ENCODE measurements at regions not wholly inside any gene's neighbourhood (a gene's known extent, or its start where the extent isn't known, plus 50 kb on each side); places are given as distances from the start of the nearest gene placed in this dataset.

- no peak for DNase-seq (ENCODE audit: low read depth)
Observed at GRCh38 chr4:4637710-4638109, 95.9 kb upstream of the STX18 start.

DNA sequence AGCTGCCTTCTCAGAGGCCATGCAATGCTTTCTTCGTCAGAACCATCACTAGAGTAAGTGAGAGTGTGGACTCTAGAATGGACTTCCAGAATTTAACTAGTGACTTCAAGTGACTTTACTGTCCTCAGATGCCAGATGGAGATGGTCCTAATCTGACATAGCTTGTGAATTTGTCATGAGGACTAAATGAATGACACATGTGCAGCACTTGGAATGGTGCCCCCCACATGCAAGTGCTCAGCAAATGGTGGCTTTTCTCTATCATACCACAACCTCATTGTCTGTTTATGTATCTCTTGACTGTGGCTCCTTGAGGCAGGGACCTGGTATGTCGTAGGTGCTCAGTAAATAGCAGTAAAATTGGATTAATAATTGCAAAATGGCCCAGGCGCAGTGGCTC is 91.6 kb upstream of the STX18 start:
- DNase-seq (ENCODE audit: low read depth): no peak

GRCh38 chr4:4631150-4631549 is 89.3 kb upstream of the STX18 start:
- no peak for DNase-seq (ENCODE audit: low read depth)

- DNase-seq (ENCODE audit: low read depth): no peak
Observed at GRCh38 chr4:4627906-4628305, 86.1 kb upstream of the STX18 start.

DNA sequence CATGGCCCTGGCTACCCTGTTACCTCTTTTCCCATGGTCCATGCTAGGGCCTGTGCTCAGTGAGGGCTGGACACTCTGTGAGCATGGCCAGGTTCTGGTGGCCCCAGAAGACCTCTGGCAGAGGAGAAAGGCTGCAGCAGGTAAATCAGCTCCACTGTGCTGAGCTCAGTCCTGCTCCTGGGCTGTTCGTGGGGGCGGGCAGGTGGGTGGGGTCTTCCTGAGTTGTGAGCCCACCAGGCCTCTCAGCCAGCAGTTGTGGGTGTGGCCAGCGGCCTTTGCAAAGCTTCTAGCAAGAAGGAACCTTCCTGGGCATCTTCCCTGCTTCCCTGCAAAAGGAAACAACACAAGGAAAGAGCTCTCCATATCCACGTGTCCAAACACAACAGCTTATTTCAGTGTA is 85.3 kb upstream of the STX18 start:
- DNase-seq (ENCODE audit: low read depth): no peak

DNA sequence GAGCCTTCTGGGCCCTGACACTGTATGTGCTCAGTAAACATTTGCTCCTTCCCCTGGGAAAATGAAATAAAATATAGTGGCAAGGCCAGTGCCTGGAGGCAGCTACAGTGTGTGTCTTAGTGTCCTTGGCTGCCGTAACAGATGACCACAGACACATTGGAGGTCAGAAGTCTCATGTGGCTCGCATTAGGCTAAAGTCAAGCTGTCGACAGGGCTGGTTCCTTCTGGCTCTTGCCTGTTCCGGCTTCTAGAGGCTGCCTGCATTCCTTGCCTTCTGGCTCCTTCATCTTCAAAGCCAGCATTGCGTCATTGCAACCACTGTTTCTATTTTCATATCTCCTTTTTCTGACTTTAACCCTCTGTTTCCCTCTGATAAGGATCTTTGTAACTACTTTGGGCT is 83.6 kb upstream of the STX18 start:
- DNase-seq (ENCODE audit: low read depth): peak; percentile 23

DNA sequence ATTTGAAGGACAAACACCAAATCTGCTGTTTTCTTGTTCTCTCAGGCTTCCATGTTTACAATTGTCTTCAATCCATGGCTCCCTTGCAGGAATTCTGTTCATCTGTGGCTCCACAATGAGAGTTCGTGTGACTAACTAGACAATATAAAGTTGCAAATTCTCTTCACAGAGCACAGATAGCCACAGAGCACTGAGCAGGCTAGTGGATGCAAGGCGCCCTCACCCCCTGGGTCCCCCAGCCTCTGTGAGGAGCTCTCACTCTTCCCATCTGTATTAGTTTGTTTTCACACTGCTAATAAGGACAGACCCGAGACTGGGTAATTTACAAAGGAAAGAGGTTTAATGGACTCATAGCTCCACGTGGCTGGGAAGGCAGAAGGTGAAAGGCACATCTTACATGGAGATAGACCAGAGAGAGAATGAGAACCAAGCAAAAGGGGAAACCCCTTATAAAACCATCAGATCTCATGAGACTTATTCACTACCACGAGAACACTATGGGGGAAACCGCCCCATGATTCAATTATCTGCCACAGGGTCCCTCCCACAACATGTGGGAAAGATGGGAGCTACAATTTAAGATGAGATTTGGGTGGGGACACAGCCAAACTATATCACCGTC is 82.5 kb upstream of the STX18 start:
- DNase-seq (ENCODE audit: low read depth): no peak

DNA sequence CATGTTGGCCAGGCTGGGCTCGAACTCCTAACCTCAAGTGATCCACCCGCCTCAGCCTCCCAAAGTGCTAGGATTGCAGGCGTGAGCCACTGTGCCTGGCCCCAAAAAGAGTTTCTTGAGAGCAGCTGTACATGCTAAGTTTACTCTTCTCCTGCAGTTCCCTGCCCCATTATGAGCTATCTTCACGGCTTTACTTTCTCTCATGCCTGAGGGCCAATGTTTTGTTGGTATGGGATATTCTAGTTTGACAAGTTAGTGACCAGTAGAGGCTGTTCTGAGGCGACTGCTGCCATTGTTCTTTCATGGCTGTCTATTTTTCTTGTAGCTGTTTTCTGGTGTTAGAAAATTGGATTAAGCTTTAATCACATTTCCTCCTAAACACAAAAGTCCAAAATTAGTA is 78.0 kb upstream of the STX18 start:
- DNase-seq (ENCODE audit: low read depth): no peak

- no peak for DNase-seq (ENCODE audit: low read depth)
Observed at GRCh38 chr4:4618847-4619246, 77.0 kb upstream of the STX18 start.

DNA sequence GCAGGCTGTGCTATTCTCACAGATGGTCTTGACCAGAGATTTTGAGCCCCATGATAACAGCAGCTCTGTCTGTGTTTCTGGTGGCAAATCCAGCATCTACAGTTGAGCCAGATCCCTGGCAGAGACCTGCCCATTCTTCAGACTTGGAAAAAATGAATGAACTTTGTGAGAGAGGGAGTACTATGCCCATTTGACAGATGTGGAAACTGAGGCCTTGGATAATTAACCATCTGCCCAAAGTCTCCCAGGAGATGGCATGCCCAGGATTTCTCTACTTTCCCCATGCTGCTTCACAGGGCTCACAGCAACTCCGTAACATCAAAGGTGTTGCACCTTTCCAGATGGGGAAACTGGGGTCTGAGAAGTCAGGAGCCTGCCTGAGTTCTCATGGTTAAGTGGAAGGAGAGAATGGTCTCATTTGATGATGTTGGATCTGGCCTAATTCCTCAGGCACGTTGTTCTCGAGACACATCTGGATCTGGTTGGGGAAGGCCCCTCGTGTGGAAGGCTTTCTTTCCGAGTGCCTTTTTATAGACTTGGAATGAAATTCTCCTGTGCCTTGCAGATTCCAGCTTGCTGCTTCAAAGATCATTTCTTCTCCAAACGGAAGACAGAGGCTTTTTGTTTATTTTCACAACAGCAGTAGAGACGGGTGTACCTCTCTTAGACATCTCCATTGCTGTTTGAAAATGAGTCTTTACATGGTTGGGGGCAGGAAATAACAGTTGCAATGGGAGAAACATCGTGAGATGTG is 73.3 kb upstream of the STX18 start:
- no peak for DNase-seq (ENCODE audit: low read depth)

- DNase-seq (ENCODE audit: low read depth): no peak
Observed at GRCh38 chr4:4613641-4614286, 71.9 kb upstream of the STX18 start.

DNA sequence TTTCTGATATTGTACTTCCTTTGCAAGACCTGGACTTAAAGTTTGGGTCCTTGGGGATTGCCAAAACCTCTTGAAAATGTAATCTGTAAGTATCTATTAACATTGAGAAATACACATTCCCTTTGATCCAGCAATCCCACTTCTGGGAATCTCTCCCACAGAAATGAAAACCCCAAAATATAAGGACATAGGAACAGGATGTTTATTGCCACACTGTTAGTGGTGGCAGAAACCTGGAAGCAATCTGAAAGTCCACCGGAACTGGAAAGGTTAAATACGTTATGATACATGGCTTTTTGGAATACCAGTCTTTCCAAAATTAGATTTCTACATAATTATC is 71.2 kb upstream of the STX18 start:
- no peak for DNase-seq (ENCODE audit: low read depth)

DNA sequence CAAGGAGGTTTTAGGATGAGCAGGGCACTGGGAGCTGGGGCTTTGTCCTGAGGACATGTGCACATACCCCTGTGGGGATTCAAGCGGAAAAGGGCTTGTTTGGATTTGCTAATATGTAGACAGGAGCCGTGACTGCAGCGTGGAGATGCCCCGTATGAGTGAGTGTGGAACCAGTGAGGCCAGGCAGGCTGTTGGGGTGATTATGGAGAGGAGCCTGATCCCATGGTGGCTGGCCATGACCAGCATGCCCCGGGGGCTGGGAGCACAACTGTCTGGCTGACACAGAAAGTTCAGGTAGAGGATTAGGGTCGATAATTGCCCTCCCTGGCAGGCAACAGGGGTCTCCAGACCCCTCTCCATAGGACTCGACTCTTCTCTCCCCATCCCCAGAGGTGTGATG is 68.8 kb upstream of the STX18 start:
- DNase-seq (ENCODE audit: low read depth): no peak

GRCh38 chr4:4609622-4610334 is 67.9 kb upstream of the STX18 start:
- no peak for DNase-seq (ENCODE audit: low read depth)

- no peak for DNase-seq (ENCODE audit: low read depth)
Observed at GRCh38 chr4:4608214-4608537, 66.3 kb upstream of the STX18 start.

GRCh38 chr4:4607336-4608213 is 65.7 kb upstream of the STX18 start:
- DNase-seq (ENCODE audit: low read depth): no peak

GRCh38 chr4:4606321-4606720 is 64.5 kb upstream of the STX18 start:
- peak; percentile 56 for DNase-seq (ENCODE audit: low read depth)

DNA sequence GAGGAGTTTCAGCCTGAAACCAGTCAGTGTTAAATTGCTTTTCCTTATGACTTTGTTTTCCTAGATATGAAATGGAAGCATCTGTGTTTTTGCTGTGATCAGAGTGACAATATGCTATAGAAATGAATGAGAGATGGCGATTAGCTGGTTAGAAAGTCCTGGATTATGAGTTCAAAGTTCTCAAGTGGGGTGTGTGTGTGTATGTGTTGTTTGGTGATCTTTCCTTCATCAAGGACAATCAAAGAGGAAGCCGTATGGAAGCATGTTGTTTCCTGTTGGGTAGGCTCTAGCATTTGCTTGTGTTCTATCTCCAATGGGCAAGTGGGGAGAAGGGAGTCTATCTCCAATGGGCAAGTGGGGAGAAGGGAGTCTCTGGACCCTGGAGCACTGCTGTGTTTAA is 64.0 kb upstream of the STX18 start:
- no peak for DNase-seq (ENCODE audit: low read depth)

DNA sequence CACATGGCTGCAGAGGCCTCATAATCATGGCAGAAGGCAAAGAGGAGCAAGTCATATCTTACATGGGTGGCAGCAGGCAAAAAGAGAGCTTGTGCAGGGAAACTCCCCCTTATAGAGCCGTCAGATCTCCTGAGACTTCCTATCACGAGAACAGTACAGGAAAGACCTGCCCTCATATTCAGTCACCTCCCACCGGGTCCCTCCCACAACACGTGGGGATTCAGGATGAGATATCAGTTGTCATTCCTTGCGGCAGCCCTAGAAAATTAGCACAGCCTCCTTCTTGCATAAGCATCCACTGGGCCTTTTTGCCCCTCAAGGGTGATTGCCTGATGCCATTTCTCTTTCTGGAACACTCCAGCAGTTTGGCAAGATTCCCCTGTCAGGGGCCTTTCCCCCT is 61.7 kb upstream of the STX18 start:
- DNase-seq (ENCODE audit: low read depth): no peak

GRCh38 chr4:4603067-4603466 is 61.2 kb upstream of the STX18 start:
- no peak for DNase-seq (ENCODE audit: low read depth)

DNA sequence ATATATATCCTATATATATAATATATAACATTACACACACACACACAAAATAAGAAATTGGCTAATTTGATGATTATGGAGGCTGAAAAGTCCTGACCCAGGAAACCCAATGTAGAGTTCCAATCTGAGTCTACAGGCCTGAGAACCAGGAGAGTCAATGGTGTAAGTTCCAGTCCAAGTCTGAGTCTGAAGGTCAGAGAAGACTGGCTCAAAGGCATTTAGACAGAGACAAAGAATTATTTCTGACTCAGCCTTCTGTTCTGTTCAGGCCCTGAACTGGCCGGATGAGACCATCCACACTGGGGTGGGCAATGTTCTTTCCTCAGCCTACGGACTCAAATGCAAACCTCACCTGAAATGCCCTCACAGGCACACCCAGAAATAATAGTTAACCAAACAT is 60.6 kb upstream of the STX18 start:
- no peak for DNase-seq (ENCODE audit: low read depth)

- DNase-seq (ENCODE audit: low read depth): no peak
Observed at GRCh38 chr4:4601803-4602369, 60.0 kb upstream of the STX18 start.
